ENCODE measurements at regions not wholly inside any gene's neighbourhood (a gene's known extent, or its start where the extent isn't known, plus 50 kb on each side); places are given as distances from the start of the nearest gene placed in this dataset.

DNA sequence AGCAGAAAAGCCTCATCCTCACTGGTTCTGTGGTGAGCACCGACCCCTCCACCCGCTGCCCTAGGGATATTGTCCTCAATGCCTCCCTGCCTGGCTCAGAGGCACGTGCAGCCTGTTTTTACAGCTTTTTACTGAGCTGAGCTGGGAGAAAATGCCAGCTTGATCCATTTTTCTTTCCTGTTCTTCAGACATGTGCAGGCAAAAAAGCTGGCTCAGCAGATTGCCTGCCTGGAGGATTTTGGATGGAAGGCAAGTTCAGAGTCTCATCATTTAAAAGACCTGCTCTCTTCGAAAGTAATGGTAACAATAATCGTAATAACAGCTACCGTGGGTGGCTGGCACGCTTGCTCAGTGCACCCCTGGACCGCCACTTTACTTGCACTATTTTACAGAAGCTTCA is 135.0 kb upstream of the SMIM23 start:
- TF ChIP-seq EP300 (IDR thresholded peaks at IDR 0.05) (no peak), POLR2A (IDR thresholded peaks at IDR 0.05) (no peak)
